Liver (tissue), 8 donors: ENCODE measurements at regions not wholly inside any gene's neighbourhood (a gene's known extent, or its start where the extent isn't known, plus 50 kb on each side); places are given as distances from the start of the nearest gene placed in this dataset.

Experiments
- DNase-seq: peaks from one replicate; pipeline ENCODE4 v3.0.0-alpha.2; 2017; ENCODE audit warnings: low spot score
- H3K27ac ChIP-seq, 2 donors: one replicate each; pipeline ENCODE4 v1.7.0; 2013; ENCODE audit warnings: inconsistent platforms in 2 of 2, low read length in 2 of 2, control low read depth in 1 of 2, low read depth in 1 of 2, mild to moderate bottlenecking in 1 of 2
- H3K27me3 ChIP-seq, 4 donors: one replicate each; pipeline versions ENCODE4 v1.6.1 to v1.7.0; 2013; ENCODE audit warnings: low read length in 3 of 4, inconsistent platforms in 1 of 4, mild to moderate bottlenecking in 1 of 4, moderate library complexity in 1 of 4; ENCODE audit not compliant: control insufficient read depth in 4 of 4, insufficient read depth in 4 of 4
- H3K36me3 ChIP-seq, 4 donors: one replicate each; pipeline versions ENCODE4 v1.6.1 to v1.7.0; 2013; ENCODE audit warnings: low read length in 3 of 4, mild to moderate bottlenecking in 3 of 4, low read depth in 1 of 4, moderate library complexity in 1 of 4; ENCODE audit not compliant: control insufficient read depth in 4 of 4, insufficient read depth in 3 of 4
- H3K4me1 ChIP-seq, 4 donors: one replicate each; pipeline versions ENCODE4 v1.6.1 to v1.7.0; 2013; ENCODE audit warnings: low read length in 3 of 4, mild to moderate bottlenecking in 3 of 4, moderate library complexity in 1 of 4; ENCODE audit not compliant: control insufficient read depth in 4 of 4, insufficient read depth in 4 of 4
- H3K4me3 ChIP-seq, 3 donors: one replicate each; pipeline versions ENCODE4 v1.6.1 to v1.7.0; 2013; ENCODE audit warnings: low read length in 3 of 3, control low read depth in 1 of 3, low read depth in 1 of 3, mild to moderate bottlenecking in 1 of 3
- H3K9ac ChIP-seq, 2 donors: one replicate each; pipeline ENCODE4 v1.7.0; 2013; ENCODE audit warnings: low read length in 2 of 2, mild to moderate bottlenecking in 2 of 2, moderate library complexity in 2 of 2, control low read depth in 1 of 2, low read depth in 1 of 2
- H3K9me3 ChIP-seq, 4 donors: one replicate each; pipeline versions ENCODE4 v1.6.1 to v1.7.0; 2013; ENCODE audit warnings: low read length in 3 of 4; ENCODE audit not compliant: control insufficient read depth in 4 of 4
- ATF3 ChIP-seq: IDR thresholded peaks from 2 replicates; pipeline ENCODE4 v1.6.1; 2016; ENCODE audit warnings: antibody characterized with exemption
- CTCF ChIP-seq: fragments of 150-350 bp; IDR thresholded peaks from 2 replicates; pipeline ENCODE4 v1.5.1; 2017; ENCODE audit warnings: improper control_type of control experiment, low read depth, low read length; ENCODE audit not compliant: missing input control
- EGR1 ChIP-seq, 2 donors: IDR thresholded peaks; 2 replicates each; pipeline ENCODE4 v1.6.1; 2016 to 2018; ENCODE audit warnings: antibody characterized with exemption in 2 of 2, low read depth in 2 of 2
- FOXA1 ChIP-seq: IDR thresholded peaks from 2 replicates; pipeline ENCODE4 v1.6.1; 2016; ENCODE audit warnings: antibody characterized with exemption
- GABPA ChIP-seq, 2 donors: IDR thresholded peaks in 1 of 2; conservative IDR thresholded peaks in 1 of 2; 2 replicates each; pipeline ENCODE4 v1.6.1; 2016; ENCODE audit warnings: antibody characterized with exemption in 2 of 2, mild to moderate bottlenecking in 1 of 2, moderate library complexity in 1 of 2
- HNF4G ChIP-seq: IDR thresholded peaks from 2 replicates; pipeline ENCODE4 v1.6.1; 2016; ENCODE audit warnings: antibody characterized with exemption
- JUND ChIP-seq, 2 donors: IDR thresholded peaks; 2 replicates each; pipeline ENCODE4 v1.6.1; 2016; ENCODE audit warnings: antibody characterized with exemption in 2 of 2
- NR2F2 ChIP-seq: IDR thresholded peaks from 2 replicates; pipeline ENCODE4 v1.6.1; 2016; ENCODE audit warnings: antibody characterized with exemption
- RAD21 ChIP-seq, 2 donors: IDR thresholded peaks; 2 replicates each; pipeline ENCODE4 v1.6.1; 2016; ENCODE audit warnings: antibody characterized with exemption in 2 of 2, mild to moderate bottlenecking in 2 of 2
- RXRA ChIP-seq, 2 donors: IDR thresholded peaks; 2 replicates each; pipeline ENCODE4 v1.6.1; 2017 to 2018; ENCODE audit warnings: antibody characterized with exemption in 2 of 2, mild to moderate bottlenecking in 1 of 2
- SP1 ChIP-seq: IDR thresholded peaks from 2 replicates; pipeline ENCODE4 v1.6.1; 2018; ENCODE audit warnings: antibody characterized with exemption, mild to moderate bottlenecking
- YY1 ChIP-seq: IDR thresholded peaks from 2 replicates; pipeline ENCODE4 v1.6.1; 2016; ENCODE audit warnings: antibody characterized with exemption, mild to moderate bottlenecking
- WGBS: extraction: QIAGEN DNeasy Blood & Tissue Kit; methylation state at CpG from one replicate; pipeline ENCODE4 v1.1.7; 2013; 5-methylcytosine and 5-hydroxymethylcytosine counted together
- TF ChIP-seq, protein P1 (sequence below): IDR thresholded peaks from 2 replicates; pipeline ENCODE4 v1.6.1; 2016; ENCODE audit warnings: antibody characterized with exemption
- TF ChIP-seq, protein P2 (sequence below): IDR thresholded peaks from 2 replicates; pipeline ENCODE4 v1.6.1; 2016; ENCODE audit warnings: antibody characterized with exemption, mild to moderate bottlenecking
- TF ChIP-seq, protein P3 (sequence below): IDR thresholded peaks from 2 replicates; pipeline ENCODE4 v1.6.1; 2016; ENCODE audit warnings: antibody characterized with exemption
- donor health status: healthy.
- donor health status: healthy.
- donor health status: healthy.
- donor health status: healthy.
- donor health status: healthy.

DNA sequence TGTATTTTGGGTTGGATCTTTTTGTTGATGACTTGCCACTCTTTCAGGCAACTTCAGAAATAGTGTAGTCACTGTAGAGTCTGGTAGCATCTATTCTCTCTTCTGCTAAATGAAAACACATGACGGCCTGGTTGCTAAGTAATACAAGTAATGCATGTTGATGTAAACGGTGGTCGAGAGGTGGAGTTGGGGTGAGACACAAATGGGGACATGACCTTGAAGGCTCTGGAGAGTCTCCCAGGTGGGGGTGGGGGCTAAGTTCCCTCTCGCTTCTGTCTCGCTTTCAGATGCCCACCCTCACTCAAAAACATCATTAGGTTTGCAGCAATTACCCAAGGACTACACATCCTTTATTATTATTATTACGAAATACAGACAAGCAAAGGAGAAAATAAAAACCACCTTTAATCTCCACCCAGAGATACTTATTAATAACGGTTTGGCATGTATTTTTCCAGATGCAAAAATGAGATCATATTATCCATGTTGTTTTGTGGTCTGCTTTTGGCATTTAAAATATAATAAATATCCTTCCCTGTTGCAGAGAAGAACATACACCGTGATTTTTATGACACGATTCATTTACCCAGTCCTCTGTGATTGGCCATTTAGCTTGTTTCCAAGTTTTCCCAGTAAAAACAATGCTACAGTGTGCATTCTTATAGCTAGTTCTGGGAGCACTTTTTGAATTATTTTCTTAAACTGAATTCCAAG is 138.1 kb downstream of the MIS18A start:
- Histone ChIP-seq H3K27me3 (no peaks in the 10 kb centered on the region), H3K9ac (no peak overlapping the region), H3K9me3 (peaks cover 0 to 6% (median 1%) of the 10 kb centered on the region in 4 donors), H3K36me3 (no peaks in the 10 kb centered on the region), H3K27ac (no peak overlapping the region), H3K4me1 (no peaks in the 10 kb centered on the region), H3K4me3 (no peak overlapping the region)
- TF ChIP-seq ATF3 (no peak), EGR1 (IDR thresholded peaks at IDR 0.05; ENCODE audit: low read depth in 2 of 2) (no peak), FOXA1 (no peak), JUND (IDR thresholded peaks at IDR 0.05) (no peak), YY1 (no peak), CTCF (no peak), GABPA (IDR thresholded peaks at IDR 0.05 in 1 of 2, conservative IDR thresholded peaks at IDR 0.05 in 1 of 2) (no peak), HNF4G (no peak), RAD21 (IDR thresholded peaks at IDR 0.05) (no peak), SP1 (no peak), RXRA (IDR thresholded peaks at IDR 0.05) (no peak), NR2F2 (no peak)
- TF ChIP-seq, protein P1, sequence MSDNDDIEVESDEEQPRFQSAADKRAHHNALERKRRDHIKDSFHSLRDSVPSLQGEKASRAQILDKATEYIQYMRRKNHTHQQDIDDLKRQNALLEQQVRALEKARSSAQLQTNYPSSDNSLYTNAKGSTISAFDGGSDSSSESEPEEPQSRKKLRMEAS, result no peak
- TF ChIP-seq, protein P2, sequence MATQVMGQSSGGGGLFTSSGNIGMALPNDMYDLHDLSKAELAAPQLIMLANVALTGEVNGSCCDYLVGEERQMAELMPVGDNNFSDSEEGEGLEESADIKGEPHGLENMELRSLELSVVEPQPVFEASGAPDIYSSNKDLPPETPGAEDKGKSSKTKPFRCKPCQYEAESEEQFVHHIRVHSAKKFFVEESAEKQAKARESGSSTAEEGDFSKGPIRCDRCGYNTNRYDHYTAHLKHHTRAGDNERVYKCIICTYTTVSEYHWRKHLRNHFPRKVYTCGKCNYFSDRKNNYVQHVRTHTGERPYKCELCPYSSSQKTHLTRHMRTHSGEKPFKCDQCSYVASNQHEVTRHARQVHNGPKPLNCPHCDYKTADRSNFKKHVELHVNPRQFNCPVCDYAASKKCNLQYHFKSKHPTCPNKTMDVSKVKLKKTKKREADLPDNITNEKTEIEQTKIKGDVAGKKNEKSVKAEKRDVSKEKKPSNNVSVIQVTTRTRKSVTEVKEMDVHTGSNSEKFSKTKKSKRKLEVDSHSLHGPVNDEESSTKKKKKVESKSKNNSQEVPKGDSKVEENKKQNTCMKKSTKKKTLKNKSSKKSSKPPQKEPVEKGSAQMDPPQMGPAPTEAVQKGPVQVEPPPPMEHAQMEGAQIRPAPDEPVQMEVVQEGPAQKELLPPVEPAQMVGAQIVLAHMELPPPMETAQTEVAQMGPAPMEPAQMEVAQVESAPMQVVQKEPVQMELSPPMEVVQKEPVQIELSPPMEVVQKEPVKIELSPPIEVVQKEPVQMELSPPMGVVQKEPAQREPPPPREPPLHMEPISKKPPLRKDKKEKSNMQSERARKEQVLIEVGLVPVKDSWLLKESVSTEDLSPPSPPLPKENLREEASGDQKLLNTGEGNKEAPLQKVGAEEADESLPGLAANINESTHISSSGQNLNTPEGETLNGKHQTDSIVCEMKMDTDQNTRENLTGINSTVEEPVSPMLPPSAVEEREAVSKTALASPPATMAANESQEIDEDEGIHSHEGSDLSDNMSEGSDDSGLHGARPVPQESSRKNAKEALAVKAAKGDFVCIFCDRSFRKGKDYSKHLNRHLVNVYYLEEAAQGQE, result no peak
- TF ChIP-seq, protein P3, sequence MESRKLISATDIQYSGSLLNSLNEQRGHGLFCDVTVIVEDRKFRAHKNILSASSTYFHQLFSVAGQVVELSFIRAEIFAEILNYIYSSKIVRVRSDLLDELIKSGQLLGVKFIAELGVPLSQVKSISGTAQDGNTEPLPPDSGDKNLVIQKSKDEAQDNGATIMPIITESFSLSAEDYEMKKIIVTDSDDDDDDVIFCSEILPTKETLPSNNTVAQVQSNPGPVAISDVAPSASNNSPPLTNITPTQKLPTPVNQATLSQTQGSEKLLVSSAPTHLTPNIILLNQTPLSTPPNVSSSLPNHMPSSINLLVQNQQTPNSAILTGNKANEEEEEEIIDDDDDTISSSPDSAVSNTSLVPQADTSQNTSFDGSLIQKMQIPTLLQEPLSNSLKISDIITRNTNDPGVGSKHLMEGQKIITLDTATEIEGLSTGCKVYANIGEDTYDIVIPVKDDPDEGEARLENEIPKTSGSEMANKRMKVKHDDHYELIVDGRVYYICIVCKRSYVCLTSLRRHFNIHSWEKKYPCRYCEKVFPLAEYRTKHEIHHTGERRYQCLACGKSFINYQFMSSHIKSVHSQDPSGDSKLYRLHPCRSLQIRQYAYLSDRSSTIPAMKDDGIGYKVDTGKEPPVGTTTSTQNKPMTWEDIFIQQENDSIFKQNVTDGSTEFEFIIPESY, result no peak
- no peak for DNase-seq
- WGBS, result 78% methylated on average over 9 of the region's 9 CpGs

- H3K9ac ChIP-seq, result no peak overlapping the region
- no peak for DNase-seq
- 83% methylated on average over 4 of the region's 4 CpGs for WGBS
- no peak for TF ChIP-seq HNF4G
- TF ChIP-seq, protein P3, result no peak
- no peak for TF ChIP-seq CTCF
- no peak for TF ChIP-seq RXRA (IDR thresholded peaks at IDR 0.05)
- TF ChIP-seq RAD21 (IDR thresholded peaks at IDR 0.05), result no peak
- TF ChIP-seq, protein P1, result no peak
- TF ChIP-seq JUND (IDR thresholded peaks at IDR 0.05), result no peak
These were observed 138.7 kb downstream of the MIS18A start for GRCh38 chr21:32140151-32140550.

More at GRCh38 chr21:32140151-32140550, 138.7 kb downstream of the MIS18A start:
- no peaks in the 10 kb centered on the region for H3K4me1 ChIP-seq
- peaks cover 0 to 6% (median 1%) of the 10 kb centered on the region in 4 donors for H3K9me3 ChIP-seq
- H3K4me3 ChIP-seq, result no peak overlapping the region
- no peaks in the 10 kb centered on the region for H3K36me3 ChIP-seq
- H3K27me3 ChIP-seq, result no peaks in the 10 kb centered on the region
- H3K27ac ChIP-seq, result no peak overlapping the region
